ENCODE measurements at regions not wholly inside any gene's neighbourhood (a gene's known extent, or its start where the extent isn't known, plus 50 kb on each side); places are given as distances from the start of the nearest gene placed in this dataset.

DNA sequence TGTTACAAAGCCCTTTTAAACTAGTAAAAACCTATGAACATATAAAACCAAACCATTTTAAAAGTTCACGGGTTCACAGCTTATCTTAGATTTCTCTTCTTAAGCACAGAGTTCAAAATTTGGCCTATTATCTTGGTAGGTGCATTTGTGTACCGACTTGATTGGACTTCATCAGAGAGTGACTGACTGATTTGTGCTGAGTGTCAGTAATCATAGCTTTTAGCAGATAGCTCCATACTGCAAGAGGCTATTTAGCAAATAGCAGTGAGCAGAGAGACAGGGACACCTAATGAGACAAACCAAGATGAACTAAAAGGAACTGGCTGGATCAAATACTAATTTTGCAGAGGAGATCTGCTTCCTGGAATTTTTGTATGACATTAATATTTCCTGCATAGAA is 274.5 kb downstream of the PRR16 start:
- DNase-seq = no peak

DNA sequence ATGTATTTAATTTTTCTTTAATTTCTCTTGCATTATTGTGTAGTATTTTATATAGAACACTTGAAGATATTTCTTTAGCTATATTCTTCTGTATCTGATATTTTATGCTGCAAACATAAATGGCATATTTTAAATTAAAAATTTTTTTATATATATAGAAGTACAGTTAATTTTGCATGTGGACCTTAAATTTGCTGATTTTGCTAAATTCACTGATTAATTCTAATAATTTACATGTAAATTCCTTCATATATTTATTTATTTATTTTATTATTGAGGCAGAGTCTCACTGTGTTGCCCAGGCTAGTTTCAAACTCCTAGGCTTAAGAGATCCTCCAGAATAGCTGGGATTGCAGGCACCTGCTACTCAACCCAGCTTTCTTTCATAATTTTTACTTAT is 276.9 kb downstream of the PRR16 start:
- no peak for DNase-seq

GRCh38 chr5:120748474-120748873 is 284.4 kb downstream of the PRR16 start:
- DNase-seq = no peak

GRCh38 chr5:120749737-120750136 is 285.6 kb downstream of the PRR16 start:
- no peak for DNase-seq

- DNase-seq = no peak
Measured at GRCh38 chr5:120759587-120759986, 295.5 kb downstream of the PRR16 start.

GRCh38 chr5:120761986-120762385 is 297.9 kb downstream of the PRR16 start:
- no peak for DNase-seq

GRCh38 chr5:120765189-120765588 is 301.1 kb downstream of the PRR16 start:
- DNase-seq = no peak

- DNase-seq = no peak
Measured at GRCh38 chr5:120767178-120767820, 303.2 kb downstream of the PRR16 start.

- no peak for DNase-seq
Measured at GRCh38 chr5:120769312-120769872, 305.3 kb downstream of the PRR16 start.

- DNase-seq = no peak
Measured at GRCh38 chr5:120771202-120771601, 307.1 kb downstream of the PRR16 start.

DNA sequence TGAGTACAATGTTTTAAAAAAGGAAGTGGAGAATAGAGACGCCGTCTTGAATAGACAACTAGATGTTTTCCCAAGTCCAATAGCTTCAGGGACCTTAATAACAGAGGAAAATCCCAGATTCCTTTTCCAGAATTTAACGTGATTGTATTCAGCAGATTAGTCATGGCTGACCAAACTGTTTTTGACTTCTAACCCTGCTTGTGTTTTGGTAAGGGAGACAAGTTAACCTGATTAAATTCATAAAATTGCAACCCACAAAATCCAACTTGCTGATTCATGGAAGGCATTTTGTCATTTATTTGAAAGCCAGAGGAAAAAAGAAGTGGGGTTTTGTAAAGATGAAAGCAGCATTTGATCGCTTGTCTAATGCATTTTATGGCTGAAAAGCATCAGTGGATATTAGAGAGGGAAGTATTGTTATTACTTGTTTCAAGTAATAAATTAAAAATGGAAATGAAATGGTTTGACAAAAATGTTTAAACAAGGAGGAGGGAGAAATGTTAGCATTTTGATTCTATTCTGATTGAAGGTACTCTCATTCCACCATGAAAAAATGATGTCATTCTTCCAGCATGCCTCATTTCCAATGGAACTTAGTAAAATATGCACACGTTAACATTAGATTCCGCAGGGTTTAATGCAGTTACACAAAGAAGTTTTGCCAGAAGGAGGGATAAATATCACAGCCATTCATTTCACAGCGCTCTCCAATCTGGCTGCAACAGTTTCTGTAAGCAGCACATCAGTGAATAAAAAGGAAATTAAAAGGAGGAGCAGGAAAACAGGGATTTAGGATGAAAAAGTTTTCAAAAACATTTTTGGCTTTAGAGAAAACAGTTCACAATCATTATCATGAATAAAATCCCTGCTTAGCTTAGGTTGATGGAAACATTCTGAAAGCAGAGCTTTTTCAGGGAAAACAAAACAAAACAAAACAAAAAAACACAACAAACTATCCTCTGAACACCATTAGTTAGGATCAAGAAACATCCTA is 314.7 kb downstream of the PRR16 start:
- no peak for DNase-seq

DNA sequence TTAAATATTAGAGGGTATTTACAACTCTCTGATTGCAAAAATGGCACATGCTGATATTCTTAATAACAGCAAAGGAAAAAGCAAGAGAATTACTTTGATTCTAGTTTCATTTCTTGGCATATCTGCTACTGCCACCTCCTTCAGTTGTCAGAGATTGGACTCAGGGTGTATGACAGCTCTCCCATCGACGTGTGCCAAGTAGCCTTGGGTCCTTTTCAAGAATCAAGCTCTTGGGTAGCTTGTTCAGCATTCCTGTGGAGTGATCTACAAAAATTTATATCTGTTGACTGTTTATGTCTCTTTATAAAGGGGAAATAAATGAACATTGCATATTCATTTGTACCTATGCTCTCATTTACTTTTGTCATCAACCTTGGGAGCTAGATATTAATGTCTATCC is 315.6 kb downstream of the PRR16 start:
- DNase-seq = no peak

DNA sequence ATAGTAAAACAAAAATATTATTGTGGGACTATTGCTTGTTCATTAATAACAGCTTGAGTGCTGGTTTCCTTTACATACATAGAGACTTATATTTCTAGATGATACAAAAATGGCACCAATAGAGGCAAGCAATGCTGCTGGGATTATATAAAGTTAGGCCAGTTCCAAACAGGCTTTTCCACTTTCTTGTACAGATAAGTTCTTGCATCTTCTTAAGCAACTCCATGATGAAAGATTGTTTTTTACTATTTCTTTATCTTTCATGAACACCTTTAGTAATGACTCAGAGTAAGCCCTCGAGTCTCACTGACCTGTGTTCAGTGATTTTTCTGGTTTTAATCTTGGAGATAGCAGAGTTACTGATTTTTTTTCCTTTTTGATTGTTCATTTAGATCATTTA is 324.4 kb downstream of the PRR16 start:
- no peak for DNase-seq

DNA sequence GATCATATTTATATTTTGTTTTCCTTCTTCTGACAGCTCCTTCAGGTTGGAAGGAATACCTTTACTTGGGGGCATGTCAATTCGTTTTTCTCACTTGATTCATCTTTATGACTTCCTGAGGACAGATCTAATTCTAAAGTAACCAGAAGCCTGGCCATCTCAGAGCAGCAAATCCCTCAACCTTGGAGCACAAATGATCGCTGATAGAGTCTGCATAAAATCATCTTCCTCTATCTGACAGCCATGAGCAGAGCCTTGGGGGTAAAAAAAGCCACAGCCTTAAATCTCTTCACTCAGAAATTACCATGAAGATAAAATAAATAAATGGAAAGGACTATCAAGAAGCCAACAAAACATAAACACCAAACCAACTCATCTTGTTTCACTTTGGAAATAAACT is 325.8 kb downstream of the PRR16 start:
- DNase-seq = no peak

DNA sequence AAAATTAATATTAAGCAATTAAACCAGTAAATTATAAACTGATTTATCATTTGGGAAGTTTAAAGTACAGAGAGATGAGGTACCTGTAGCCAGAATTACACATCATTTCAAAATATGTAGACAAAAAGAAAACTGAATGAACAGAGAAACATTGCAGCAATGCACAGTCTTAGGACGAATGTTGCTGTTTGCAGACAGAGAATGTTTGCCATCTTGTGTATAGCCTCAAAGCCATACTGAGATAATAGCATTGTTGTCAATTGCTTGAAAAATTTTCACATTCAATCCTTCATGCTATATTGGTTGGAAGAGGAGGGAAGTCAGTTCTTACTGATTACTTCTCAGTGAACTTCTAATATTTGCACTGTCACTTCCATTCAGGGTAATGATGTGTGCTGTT is 326.2 kb downstream of the PRR16 start:
- no peak for DNase-seq

GRCh38 chr5:120792477-120792876 is 328.4 kb downstream of the PRR16 start:
- DNase-seq = no peak

DNA sequence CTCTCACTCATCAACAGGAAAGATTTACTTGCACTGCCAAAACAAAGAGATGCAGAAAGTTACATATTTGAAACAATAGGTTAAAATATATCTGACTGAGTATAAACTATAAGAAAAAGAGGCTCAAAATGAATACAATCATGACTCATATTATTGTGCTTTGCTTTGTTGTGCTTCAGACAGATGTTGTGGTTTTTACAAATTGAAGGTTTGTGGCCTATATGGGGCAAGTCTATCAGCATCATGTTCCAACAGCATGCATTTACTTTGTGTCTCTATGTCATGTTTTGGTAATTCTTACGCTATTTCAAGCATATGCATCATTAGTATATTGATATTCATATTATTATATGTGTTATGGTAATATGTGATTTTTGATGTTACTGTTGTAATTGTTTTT is 330.0 kb downstream of the PRR16 start:
- no peak for DNase-seq

GRCh38 chr5:120803282-120803681 is 339.2 kb downstream of the PRR16 start:
- no peak for DNase-seq

- no peak for DNase-seq
Measured at GRCh38 chr5:120805131-120805530, 341.0 kb downstream of the PRR16 start.

- DNase-seq = no peak
Measured at GRCh38 chr5:120806202-120806601, 342.1 kb downstream of the PRR16 start.

DNA sequence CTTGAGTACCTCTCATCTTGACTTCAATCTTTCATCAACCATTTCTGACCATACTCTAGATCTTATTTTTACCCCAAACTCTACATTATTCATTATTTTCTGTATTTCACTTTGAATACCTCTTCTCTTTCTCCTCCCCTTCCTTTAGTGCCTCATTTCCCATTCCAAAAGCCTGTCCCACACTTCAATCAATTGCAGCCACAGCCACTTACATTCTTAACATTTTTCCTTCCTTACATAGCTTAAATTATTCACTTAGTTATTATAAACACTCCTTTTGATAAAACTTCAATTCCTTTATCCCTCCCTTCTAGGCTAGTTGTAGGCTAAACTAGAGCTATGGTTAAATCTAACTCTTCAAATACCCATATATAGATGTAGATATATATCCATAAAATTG is 344.0 kb downstream of the PRR16 start:
- DNase-seq = no peak

DNA sequence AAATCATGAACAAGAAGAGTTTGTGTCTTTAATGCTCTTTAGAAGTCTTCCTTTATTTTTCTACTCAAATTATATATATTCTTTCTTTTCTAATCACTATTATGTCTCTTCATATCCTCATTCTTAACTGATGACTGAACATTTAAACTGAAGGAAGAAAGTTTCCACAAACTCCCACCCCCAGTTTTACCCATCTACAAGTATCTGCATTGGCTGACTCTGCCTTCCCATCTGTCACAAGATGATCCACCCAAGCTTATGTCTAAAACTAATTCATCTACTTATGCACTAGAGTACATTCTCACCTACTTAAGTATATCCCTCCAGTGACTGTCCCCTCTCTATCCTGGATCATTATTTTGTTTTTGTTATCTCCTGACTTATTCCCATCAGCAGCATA is 344.5 kb downstream of the PRR16 start:
- no peak for DNase-seq

- DNase-seq = no peak
Measured at GRCh38 chr5:120813551-120813950, 349.5 kb downstream of the PRR16 start.

All from amygdala (tissue), 56 donors.